GM21390 (cell line): ENCODE measurements at regions not wholly inside any gene's neighbourhood (a gene's known extent, or its start where the extent isn't known, plus 50 kb on each side); places are given as distances from the start of the nearest gene placed in this dataset.

Experiments used
- ATAC-seq: cut with Tn5 transposase; IDR thresholded peaks from one replicate; pipeline ENCODE4 v1.9.1; 2021; ENCODE audit not compliant: unreplicated experiment

DNA sequence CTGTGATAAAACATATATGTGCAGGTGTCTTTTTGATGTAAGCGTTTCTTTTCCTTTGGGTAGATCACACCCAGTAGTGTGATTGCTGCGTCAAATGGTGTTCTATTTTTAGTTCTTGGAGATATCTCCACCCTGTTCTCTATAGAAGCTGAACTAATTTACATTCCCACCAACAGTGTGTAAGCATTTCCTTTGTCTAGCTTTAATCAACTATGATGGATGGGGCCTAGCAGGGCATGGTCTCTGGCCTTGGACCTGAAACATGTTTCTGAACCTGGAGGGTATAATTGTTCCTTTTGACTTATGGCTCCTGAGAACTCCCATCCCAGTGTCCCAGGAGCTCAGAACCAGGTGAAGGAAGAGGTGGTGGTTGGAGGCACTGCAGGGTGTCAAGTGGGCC lies 93.9 kb downstream of the HAPSTR1 start:
- ATAC-seq = no peak

DNA sequence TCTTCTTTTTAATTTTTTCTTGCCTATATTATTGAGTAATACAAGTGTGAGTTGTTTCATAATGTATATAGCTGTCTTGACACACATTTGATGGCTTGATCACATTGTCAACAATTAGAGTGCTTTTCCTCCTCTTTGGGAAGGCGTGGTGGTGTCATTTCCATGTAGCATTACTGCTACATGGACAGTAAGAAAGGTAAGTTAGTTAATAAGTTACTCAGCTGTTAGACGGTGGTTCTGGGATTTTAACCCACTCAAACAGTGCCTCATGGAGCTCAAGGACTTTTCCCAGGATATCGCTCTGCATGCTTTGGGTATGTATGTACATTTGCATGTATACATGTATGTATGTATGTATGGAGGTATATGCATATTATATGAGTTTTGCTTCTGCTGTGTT lies 94.6 kb downstream of the HAPSTR1 start:
- ATAC-seq = no peak

DNA sequence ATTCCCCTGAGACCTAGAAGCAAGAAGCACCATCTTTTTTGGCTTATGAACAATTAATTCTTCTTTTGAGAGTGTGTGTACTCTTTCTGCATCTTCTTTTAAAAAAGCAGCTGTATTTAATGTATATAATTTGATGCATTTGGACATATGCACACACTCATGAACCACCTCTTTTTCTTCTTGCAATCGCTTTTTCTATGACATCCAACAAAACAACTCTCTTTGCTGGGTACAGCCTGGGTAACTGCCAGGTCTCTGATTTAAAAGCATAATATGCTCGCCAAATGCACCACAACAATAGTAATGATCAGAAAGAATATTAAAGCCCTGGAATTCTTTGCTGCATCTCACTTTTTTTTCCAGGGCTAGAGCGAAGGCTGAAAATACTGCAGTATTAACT lies 97.3 kb downstream of the HAPSTR1 start:
- no peak for ATAC-seq

DNA sequence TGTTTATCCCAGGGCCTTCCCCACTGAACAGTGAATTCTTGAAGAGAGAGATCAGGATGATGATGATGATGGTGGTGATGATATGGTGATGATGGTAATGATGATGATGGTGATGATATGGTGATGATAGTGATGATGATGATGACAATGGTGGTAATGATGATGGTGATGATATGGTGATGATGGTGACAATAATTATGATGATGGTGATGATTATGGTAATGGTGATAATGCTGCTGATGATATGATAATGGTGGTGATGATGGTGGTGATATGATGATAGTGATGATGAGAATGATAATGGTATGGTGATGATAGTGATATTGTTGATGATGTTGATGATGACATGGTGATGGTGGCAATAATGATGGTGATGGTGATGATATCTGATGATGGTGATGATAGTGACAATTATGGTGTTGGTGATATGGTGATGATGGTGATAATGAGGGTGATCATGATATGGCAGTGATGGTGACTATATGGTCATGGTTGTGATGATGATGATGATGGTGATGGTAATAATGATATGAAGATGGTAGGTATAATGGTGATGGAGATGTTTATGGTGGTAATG lies 99.9 kb downstream of the HAPSTR1 start:
- ATAC-seq = no peak

DNA sequence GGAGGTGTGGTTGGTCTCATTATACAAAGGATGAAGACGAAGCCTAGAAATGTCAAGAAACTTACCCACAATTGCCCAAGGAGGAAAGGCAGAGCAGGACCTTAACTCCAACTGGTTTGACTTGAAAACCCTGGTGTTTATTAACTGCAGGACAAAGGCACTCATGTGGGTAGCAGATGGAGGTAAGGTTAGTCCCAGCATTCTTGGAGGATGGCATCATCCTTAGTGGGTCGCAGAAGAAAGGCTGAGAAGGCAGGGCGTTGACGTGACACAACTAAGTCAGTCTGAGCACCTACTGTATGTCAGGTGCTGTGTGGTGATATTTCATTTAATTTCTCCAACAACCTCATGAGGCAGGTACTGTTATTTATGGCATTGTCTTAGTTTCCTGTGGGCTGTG lies 101.3 kb downstream of the HAPSTR1 start:
- ATAC-seq = no peak

DNA sequence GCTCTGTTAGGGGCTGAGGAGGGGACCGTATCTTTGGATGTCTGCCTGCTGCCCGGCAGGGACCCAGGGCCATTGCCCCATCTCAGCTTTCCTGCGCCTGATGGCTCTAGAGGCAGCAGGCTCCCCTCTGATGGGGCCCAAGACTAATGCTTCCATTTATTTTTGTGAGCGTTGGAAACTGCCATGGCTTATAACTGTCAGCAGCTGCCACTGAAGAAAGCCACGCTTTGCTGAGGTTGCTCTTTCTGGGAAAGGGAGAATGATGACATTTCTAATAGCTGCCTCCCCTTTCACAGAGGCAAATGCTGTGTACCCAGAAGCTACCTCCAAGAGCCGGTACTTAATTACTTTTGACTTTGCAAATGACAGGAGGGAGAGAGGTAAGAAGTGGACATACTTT lies 103.8 kb downstream of the HAPSTR1 start:
- ATAC-seq = no peak

DNA sequence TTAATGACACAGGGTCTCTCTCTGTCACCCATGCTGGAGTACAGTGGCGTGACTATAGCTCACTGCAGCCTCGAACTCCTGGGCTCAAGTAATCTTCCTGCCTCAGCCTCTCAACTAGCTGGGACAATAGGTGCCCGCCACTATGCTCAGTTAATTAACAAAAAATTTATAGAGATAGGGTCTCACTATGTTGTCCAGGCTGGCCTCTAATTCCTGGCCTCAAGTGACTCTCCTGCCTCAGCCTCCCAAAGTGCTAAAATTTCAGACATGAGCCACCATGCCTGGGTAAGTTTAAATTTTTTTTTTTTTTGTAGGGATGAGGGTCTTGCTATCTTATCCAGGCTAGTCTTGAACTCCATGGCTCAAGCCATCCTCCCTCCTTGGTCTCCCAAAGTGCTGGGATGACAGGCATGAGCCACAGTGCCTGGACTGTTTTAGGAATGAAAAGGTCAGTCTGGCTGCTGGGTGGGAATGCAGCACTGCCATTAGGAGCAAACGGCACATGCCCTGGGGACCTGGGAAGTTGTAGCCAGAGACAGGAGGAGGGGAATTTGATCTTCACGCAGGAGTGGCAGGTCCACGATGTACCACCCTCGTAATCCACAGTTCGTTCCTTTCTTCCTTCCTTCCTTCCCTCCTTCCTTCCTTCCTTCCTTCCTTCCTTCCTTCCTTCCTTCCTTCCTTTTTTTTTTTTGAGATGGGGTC lies 106.7 kb downstream of the HAPSTR1 start:
- ATAC-seq = no peak

DNA sequence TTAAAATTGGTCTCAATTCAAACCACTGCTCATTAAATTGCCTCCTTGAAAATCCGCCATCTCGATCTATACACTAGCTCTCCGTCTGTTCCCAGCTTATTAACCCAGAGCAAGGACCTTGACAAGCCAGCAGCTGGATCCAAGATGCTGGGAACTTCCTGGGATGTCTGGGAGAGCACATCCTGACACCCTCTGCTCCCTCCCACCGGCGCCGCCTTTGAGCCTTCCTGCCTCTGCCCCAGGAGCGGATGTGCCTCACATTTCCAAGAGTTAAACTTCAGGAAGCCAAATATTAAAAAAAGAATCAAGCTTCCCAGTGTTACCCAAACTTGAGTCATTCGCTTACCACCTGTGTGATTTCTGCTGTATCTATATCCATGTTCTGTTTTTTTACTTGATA lies 107.9 kb downstream of the HAPSTR1 start:
- ATAC-seq = no peak

DNA sequence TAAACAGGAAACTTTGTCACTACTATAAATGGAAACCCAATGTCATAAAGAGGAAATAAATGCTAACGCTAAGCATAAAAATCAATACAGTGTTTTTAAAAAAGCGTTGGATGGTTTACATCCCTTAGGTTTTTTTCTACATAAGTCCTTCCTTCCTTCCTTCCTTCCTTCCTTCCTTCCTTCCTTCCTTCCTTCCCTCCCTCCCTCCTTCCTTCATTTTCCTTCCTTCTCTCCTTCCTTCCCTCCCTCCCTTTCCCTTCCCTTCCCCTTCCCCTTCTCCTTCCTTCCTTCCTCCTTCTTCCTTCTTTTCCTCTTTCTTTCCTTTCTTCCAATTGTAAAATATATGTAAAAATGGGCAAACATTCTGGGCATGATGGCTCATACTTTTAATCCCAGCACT lies 108.3 kb downstream of the HAPSTR1 start:
- ATAC-seq = no peak

DNA sequence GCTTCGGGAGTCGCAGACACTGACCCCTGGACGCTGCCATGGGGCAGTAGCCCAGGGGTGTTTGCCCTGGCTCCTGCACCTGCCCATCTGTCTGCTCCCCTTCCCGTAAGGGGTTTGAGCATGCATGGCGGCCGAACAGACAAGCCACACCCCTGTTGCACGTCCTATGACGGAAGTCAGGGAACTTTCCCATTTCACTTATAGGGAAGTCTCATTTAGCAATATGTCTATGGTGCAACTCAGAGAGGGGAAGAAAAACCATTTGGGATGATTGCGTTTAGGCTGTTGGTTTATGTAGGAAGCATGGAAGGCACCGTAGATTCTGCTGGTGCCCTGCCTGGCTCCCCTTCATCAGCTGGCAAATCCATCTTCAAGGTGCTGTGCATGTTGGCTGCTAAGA lies 112.5 kb downstream of the HAPSTR1 start:
- no peak for ATAC-seq

DNA sequence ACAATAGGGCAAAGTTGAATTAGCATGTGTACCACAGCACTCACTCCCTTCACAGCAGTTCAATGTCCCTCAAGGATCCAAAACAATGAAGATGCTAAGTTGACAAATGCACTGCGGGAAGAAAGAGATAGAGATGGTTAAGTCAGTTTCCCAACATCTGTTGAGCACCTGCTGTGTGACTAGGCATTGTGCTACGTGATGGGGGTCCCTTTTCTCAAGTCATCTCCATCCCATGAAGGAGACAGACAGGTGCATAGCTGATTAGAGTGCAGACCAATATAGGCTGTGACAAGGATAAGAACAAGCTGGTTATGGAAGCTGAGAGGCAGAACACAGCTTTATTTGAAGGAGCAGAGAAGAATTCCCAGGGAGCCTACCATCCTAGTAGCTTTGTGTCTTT lies 114.2 kb downstream of the HAPSTR1 start:
- ATAC-seq = no peak

DNA sequence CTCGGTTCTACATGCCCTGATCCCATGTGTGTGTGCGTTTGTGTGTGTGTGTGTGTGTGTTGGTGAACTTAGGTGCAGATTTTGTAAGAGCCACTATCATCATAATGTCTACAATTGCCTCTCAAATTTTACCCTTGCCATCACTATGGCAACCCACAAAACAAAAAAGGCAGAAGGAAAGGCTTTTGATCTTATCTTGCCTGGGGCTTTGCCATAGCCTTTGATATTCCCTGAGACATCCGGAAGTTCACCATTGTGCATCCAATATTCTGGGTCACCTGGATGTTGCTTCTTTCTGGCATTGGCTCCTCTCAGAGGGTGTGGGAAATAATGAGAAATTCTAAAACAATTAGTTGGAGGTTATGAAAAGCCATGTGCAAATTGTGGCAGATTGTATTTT lies 114.7 kb downstream of the HAPSTR1 start:
- no peak for ATAC-seq

DNA sequence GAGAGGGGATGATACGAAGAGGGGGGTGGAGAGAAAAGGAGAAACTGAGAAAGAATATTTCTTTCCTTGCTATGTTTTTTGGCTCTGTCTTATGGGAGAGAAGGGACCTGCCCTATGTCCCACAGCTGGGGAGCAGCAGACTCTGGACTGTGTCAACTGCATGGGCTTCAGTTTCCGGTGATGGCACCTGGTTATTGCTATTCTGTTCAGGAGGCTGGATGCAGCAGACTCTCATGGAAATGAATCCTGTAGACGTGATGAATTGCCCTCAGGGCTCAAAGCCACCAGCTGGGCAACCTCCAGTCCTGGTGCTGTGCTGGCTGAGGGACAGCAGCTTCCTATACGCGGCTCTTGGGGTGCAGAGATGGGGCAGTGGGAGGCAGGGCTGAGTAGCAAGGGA lies 121.2 kb downstream of the HAPSTR1 start:
- ATAC-seq = no peak

DNA sequence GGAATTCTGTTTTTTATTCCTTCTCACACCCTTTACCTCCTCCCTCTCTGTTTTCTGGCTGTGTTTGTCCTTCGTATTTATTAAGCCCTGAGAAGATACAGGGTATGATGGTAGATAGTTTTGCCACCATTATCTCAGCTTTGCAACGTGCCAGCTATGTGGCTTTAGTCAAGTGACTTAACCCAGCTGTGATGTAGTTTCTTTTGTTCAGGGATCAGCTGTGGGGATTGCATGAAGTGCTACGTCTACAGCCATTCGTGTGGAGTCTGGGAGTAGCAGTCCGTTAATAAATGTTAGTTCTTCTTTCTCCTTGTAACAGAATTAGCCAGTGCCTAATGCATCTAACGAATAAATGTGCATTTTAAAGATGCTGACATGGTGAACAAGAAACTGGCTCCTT lies 128.4 kb downstream of the HAPSTR1 start:
- no peak for ATAC-seq

DNA sequence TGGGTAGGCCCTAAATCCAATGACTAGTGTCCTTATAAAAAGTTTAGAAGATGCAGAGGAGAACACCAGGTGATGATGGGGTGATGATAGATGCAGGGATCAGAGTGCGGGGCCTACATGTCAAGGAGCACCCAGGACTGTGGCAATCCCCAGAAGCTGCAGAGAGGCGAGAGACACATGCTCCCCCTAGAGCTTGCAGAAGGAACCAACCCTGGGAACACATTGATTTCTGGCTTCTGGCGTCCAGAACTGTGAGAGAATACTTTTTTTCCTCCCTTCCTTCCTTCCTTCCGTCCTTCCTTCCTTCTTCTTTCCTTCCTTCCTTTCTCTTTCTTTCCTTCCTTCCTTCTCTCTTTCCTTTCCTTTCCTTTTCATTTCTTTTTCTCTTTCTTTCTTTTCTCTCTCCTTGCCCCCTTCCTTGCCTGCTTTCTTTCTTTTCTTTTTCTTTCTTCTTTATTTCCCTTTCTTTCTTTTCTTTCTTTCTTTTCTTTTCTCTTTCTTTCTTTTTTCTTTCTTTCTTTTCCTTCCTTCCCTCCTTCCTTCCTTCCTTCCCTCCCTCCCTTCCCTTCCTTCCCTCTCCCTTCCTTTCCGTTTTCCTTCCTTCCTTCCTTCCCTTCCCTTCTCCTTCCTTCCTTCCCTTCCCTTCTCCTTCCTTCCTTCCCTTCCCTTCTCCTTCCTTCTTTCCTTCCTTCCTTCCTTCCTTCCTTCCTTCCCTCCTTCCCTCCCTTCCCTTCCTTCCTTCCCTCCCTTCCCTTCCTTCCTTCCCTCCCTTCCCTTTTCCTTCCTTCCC lies 134.3 kb downstream of the HAPSTR1 start:
- no peak for ATAC-seq

DNA sequence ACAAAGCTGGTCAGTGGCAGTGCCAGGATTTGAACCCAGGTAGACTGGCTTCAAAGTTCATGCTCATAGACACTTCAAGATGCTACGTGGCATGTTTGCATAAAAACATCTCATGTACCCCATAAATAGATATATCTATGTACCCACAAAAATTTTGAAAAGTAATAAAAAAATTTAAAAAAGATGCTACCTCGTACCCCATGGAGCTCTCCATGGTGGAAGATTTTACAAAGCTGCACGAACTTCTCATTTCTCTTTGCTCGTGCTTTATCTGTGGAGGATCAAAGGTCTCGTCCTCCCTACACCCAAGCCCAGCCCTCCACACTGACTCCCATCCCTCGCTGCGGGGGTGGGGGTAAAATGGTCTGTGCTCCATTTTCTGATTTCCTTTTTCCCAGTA lies 135.5 kb downstream of the HAPSTR1 start:
- ATAC-seq = no peak

DNA sequence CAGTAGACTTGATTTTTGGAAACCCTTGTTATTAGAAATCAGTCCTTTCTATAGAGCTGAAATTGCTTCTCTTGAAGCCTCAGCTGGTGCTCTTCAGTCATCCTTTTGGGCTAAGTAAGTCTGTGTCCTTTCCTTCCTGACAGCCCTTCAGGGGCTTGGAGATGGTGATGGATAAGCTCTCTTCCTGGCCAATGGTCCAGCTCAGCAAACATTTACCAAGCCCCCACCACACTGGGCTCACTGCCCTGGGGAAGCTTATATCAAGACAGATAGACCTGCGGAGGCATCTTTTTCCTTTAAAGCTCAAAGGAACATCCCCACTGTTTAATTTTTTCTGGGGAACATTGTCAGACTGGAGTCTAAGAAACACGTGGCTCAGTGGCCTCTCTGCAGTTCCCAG lies 139.6 kb downstream of the HAPSTR1 start:
- ATAC-seq = no peak

DNA sequence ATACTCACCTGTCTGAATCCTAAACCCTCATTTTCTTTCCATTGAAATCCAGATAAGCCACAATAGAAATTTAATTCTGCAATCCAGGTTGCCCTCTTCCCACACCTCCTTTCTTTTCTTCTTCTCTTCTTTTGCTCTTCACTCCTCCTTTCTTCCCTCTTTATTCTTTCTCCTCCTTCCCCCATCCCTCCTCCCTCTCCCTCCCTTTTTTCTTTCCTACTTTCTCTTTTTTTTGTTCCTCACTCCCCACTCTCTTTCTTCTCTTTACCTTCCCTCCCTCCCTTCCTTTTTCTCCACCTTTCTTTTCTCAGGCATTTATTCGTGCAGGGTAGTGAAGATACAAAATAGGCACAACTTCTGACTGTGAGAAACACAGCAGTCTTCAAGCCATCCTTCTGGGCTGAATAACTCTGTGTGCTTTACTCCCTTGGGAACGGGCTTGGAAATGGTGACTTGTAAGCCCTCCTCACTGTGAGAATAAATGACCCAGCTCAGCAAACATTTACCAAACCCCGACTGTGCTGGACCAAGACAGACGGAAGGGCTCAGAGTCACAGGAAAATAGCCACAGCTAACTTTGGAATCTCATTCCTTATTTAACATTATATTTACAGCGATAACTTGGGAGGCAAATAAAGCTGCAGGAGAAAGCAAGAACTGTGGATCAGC lies 140.8 kb downstream of the HAPSTR1 start:
- no peak for ATAC-seq

DNA sequence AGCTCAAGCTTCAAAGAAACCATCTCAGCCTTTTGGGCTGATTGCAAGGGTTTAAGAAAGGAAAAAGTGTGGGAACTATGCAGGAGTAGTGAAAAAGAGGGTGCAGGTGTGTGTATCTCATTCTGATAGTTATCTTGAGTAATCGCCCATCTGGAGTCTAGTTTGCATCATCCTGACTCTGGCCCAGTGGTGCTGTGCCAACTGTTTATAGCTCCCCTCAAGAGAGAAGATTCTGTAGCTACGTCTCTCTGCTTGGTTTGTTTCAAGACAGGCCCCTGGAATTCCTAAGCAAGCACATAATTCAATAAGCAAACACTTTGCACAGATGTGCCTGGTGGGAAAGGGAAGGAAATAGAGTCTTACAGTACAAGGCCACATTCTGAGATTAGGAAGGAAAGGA lies 144.4 kb downstream of the HAPSTR1 start:
- no peak for ATAC-seq

DNA sequence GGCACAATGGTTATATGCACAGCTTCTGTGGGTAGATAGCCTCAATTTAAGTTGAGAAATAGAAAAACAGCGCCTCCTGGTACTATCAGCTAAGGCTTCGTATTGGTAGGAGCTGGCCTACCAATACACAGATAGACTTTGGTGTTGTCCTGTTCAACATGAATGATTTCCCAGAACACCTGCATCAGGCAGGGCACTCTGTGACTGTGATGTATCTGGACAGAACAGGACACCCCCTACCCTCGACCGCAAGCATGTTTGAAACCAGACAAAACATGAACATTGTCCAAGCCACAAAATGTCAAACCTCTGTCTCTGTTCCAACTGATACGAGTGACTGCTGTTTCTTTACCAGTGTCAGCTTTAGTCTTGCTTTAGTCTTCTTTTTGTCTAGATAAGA lies 144.9 kb downstream of the HAPSTR1 start:
- ATAC-seq = no peak

DNA sequence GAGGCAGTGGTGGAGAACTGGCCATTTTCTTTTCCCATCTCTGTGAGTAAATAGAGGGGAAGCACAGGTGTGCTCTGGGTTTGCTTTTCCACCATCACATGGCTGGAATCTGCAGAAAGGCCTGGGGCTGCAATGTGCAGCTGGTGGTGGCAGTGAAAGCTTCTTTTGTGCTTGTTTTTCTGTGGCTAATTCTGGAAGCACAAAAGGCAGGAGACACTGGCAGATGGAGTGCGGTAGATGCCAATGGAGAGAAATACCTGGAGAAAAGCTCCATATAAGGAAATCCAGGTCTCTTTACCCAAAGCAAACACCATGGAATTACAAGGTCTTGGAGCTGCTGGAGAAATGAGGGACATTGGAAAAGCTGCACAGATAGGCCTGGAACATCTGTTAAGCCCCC lies 146.9 kb downstream of the HAPSTR1 start:
- no peak for ATAC-seq

DNA sequence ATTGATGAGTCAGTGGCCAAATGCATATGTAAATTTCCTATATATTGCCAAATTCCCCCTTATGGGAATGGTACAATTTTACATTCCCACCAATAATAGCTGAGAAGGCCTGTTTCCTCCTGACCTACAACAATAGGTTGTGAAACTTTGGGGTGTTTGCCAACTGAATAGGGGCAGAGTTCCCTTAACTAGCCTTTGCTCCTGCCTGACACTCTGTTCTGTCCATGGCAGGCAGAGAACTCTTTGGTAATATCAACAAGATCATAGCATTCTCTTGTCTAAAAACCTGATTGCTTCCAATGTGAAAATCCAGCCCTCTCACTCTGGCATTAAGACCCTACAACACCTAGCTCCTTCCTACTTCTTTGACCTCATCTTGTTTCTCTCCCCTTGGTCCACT lies 149.7 kb downstream of the HAPSTR1 start:
- ATAC-seq = no peak
